HepG2 (cell line): ENCODE measurements at regions not wholly inside any gene's neighbourhood (a gene's known extent, or its start where the extent isn't known, plus 50 kb on each side); places are given as distances from the start of the nearest gene placed in this dataset.
"Not testable (repeated sequence)": the region's sequence is repeated elsewhere in the genome, so short reads cannot be mapped to it uniquely, and the experiment has no call there.

ENCODE experiments used
- ATAC-seq: fragments of 200-7000 bp; cut with Tn5 transposase; 3 replicates; pipeline ENCODE4 v1.9.1; 2020; ENCODE audit warnings: mild to moderate bottlenecking, moderate library complexity
- BruUV-seq: library from RNA; stranded (reverse); fragments of 400-500 nt; replicated peaks from 2 replicates; lab custom pipeline; 2021; lab: Mats Ljungman, UMichigan
- CTCF ChIA-PET: fragments of 300-600 bp; formaldehyde crosslinking; extraction: SDS; loops from one replicate; lab custom pipeline; 2021; ENCODE audit warnings: low total read pairs, inconsistent platforms, low intra/inter-chr PET ratio; lab: Yijun Ruan, JAX
- POLR2A ChIA-PET: fragments of 350-600 bp; sonication (Branson Sonifier 250); formaldehyde crosslinking; loops from one replicate; lab custom pipeline; 2020; ENCODE audit warnings: antibody characterized with exemption, inconsistent platforms; lab: Yijun Ruan, JAX
- DNase-seq: peaks from one replicate; pipeline ENCODE4 v3.0.0-alpha.2; 2015; ENCODE audit warnings: low spot score
- FAIRE-seq: peaks from 3 replicates; lab custom pipeline; 2011; peaks lifted over from hg19 to GRCh38; lab: Jason Lieb, UNC
- H2AFZ ChIP-seq: one replicate; pipeline ENCODE4 v1.6.1; 2011; ENCODE audit warnings: low read length, inconsistent platforms
- H3K27ac ChIP-seq: fragments of 300-600 bp; 3 replicates; pipeline ENCODE4 v1.8.0; 2011; ENCODE audit warnings: mixed run types, mild to moderate bottlenecking, mixed read lengths, low read length, inconsistent platforms; ENCODE audit not compliant: insufficient read depth; ENCODE audit errors: extremely low read length
- H3K27me3 ChIP-seq, 2 experiments: fragments of 200-600 bp in 1 of 2; 2 replicates in 1 of 2; 3 replicates in 1 of 2; pipeline versions ENCODE4 v1.6.0 to v1.8.0; 2011; ENCODE audit warnings: low read length in 2 of 2, mild to moderate bottlenecking in 2 of 2, moderate library complexity in 2 of 2, inconsistent platforms in 1 of 2; ENCODE audit not compliant: insufficient read depth in 2 of 2, control insufficient read depth in 1 of 2
- H3K36me3 ChIP-seq, 2 experiments: fragments of 200-600 bp in 1 of 2; replicated peaks in 1 of 2; 2 replicates in 1 of 2; 3 replicates in 1 of 2; pipeline versions ENCODE4 v1.5.1 to v1.8.0; 2011; ENCODE audit warnings: low read length in 2 of 2, inconsistent platforms in 1 of 2; ENCODE audit not compliant: insufficient read depth in 2 of 2, control insufficient read depth in 1 of 2
- H3K4me1 ChIP-seq: 2 replicates; pipeline ENCODE4 v1.5.1; 2012; ENCODE audit warnings: low read length, inconsistent platforms; ENCODE audit not compliant: insufficient read depth
- H3K4me2 ChIP-seq: 2 replicates; pipeline ENCODE4 v1.6.0; 2011; ENCODE audit warnings: low read depth, low read length, inconsistent platforms
- H3K4me3 ChIP-seq, 3 experiments: fragments of 200-600 bp in 1 of 3; sonication (generic), shearing (Covaris generic) in 1 of 3; replicated peaks in 1 of 3; 2 replicates each; pipeline ENCODE4 v1.5.1; 2011 to 2016; ENCODE audit warnings: low read length in 3 of 3, inconsistent platforms in 2 of 3, low read depth in 2 of 3, mild to moderate bottlenecking in 2 of 3, control low read depth in 1 of 3, mixed read lengths in 1 of 3; ENCODE audit not compliant: insufficient read depth in 1 of 3
- H3K79me2 ChIP-seq: one replicate; pipeline ENCODE4 v1.6.1; 2011; ENCODE audit warnings: low read length, inconsistent platforms; ENCODE audit not compliant: insufficient read depth
- H3K9ac ChIP-seq: 2 replicates; pipeline ENCODE4 v1.6.0; 2011; ENCODE audit warnings: mild to moderate bottlenecking, low read depth, low read length, inconsistent platforms; ENCODE audit not compliant: insufficient read depth
- H3K9me3 ChIP-seq: 2 replicates; pipeline ENCODE4 v1.5.1; 2012; ENCODE audit warnings: mild to moderate bottlenecking, low read length
- H4K20me1 ChIP-seq: 2 replicates; pipeline ENCODE4 v1.6.0; 2011; ENCODE audit warnings: inconsistent platforms, mild to moderate bottlenecking, low read length, moderate library complexity; ENCODE audit not compliant: insufficient read depth
- CHCHD3 ChIP-seq: sonication (generic); formaldehyde crosslinking; IDR thresholded peaks from 2 replicates; pipeline ENCODE4 v1.8.0; 2022; ENCODE audit warnings: mild to moderate bottlenecking, missing genetic modification reagents, moderate library complexity
- FOXA3 ChIP-seq: IDR thresholded peaks from 2 replicates; pipeline ENCODE4 v1.6.1; 2016; ENCODE audit warnings: missing genetic modification reagents, missing compliant biosample characterization
- NCOA5 ChIP-seq: sonication (generic); formaldehyde crosslinking; IDR thresholded peaks from 2 replicates; pipeline ENCODE4 v1.4.0; 2020; ENCODE audit warnings: missing genetic modification reagents
- NFYC ChIP-seq: IDR thresholded peaks from 2 replicates; pipeline ENCODE4 v1.6.1; 2016; ENCODE audit warnings: missing genetic modification reagents, missing compliant biosample characterization
- SETDB1 ChIP-seq: sonication (generic); formaldehyde crosslinking; IDR thresholded peaks from 2 replicates; pipeline ENCODE4 v1.5.1; 2020; ENCODE audit warnings: missing genetic modification reagents, mild to moderate bottlenecking, borderline replicate concordance
- ZNF441 ChIP-seq: sonication (generic); formaldehyde crosslinking; IDR thresholded peaks from 2 replicates; pipeline ENCODE4 v1.7.0; 2021; ENCODE audit warnings: missing genetic modification reagents, borderline replicate concordance
- ZNF713 ChIP-seq: sonication (generic); formaldehyde crosslinking; IDR thresholded peaks from 2 replicates; pipeline ENCODE4 v1.4.0; 2020; ENCODE audit warnings: mild to moderate bottlenecking, missing genetic modification reagents
- WGBS: methylation state at CpG from one replicate; pipeline ENCODE4 v1.1.6; 2017; ENCODE audit warnings: low lambda C conversion rate; 5-methylcytosine and 5-hydroxymethylcytosine counted together
- in situ Hi-C: cut with HindIII; loops from 2 replicates; pipeline ENCODE4 v1.10.0; 2017; ENCODE audit warnings: low pct_unique_long_range_greater_than_20kb; ENCODE audit not compliant: extremely low pct_ligation_motif_present
- intact Hi-C: fragments of 100-400 bp; cut with micrococcal nuclease; formaldehyde crosslinking; loops from one replicate; pipeline ENCODE4 v1.10.0; 2022; ENCODE audit not compliant: unreplicated experiment
- TF ChIP-seq, protein P1 (sequence below): fragments of 450-650 bp; IDR thresholded peaks from 2 replicates; pipeline ENCODE4 v1.6.1; 2017; ENCODE audit warnings: mild to moderate bottlenecking

DNA sequence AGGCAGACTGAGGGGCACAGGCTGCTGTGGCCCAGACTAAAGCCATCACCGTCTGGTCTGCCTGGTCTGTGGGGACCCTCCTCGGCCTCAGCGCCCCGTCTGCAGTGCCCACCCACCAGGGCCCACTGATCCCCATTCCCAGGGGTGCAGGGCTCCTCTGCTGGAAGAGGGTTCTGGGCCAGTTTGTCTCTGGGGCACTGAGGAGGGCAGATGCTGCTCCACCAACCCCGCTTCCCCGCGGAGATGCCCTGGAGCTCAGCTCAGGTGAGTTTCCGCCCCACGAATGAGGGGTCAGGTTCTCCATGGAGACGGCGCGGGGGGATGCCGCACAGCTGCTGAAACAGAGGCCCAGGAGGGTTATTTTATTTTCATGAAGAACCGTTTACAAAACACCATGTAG is 263.3 kb upstream of the SFSWAP start:
- H2AFZ ChIP-seq, BruUV-seq, DNase-seq, FAIRE-seq, H3K27ac ChIP-seq, POLR2A ChIA-PET, H3K9me3 ChIP-seq, intact Hi-C loops, H3K4me2 ChIP-seq, H3K4me3 ChIP-seq, CTCF ChIA-PET, H3K4me1 ChIP-seq, in situ Hi-C loops, H3K79me2 ChIP-seq, H3K36me3 ChIP-seq, H4K20me1 ChIP-seq, ATAC-seq, H3K9ac ChIP-seq: not testable (repeated sequence)
- WGBS: 54% methylated on average over 5 of the region's 14 CpGs
- H3K27me3 ChIP-seq: peaks cover 1 to 16% of the 10 kb centered on the region in 2 experiments; a peak in 2 of 5 replicates

DNA sequence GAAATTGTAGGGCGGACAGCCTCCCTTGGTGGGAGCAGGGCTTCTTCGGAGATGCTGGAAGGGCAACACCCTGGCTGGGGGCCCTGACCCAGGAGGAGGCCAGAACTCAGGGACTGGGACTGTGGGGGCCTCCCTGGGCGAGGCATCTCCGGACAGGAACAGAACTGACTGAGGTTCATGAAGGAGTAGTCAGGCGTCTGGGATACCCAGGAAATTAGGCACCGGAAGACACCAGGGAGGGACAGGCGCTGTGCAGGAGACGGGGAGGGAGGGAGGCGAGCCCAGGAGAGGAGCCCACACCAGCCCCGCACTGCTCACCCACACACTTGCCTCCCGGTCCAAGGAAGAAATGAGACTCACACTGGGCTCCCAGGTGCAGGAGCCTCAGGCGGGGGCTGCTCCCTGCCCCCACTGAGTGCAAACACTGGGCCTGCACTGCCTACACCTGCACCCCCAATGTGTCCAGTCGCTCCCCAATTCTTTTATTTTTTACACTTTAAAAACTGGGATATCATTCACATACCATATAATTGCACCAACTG is 262.6 kb upstream of the SFSWAP start:
- H2AFZ ChIP-seq: no peak overlapping the region
- FAIRE-seq (no peak), ATAC-seq (no peak), DNase-seq (no peak)
- H3K36me3 ChIP-seq: no peaks in the 10 kb centered on the region
- H3K27me3 ChIP-seq: peaks cover 1 to 10% of the 10 kb centered on the region in 2 experiments; a peak in 2 of 5 replicates
- no peak overlapping the region for H3K4me3 ChIP-seq
- no peaks in the 10 kb centered on the region for H4K20me1 ChIP-seq
- in situ Hi-C loops (no loop called here), intact Hi-C loops (no loop called here)
- ChIA-PET POLR2A (no interaction called here), CTCF (no interaction called here)
- 12% methylated on average over 13 of the region's 13 CpGs for WGBS
- H3K27ac ChIP-seq: no peak overlapping the region
- H3K4me2 ChIP-seq: no peak overlapping the region
- no TSS peak for BruUV-seq
- H3K79me2 ChIP-seq: no peaks in the 10 kb centered on the region
- no peaks in the 10 kb centered on the region for H3K9me3 ChIP-seq
- no peak overlapping the region for H3K9ac ChIP-seq
- H3K4me1 ChIP-seq: no peaks in the 10 kb centered on the region
- TF ChIP-seq ZNF441 (CRISPR knock-in tag) (no peak), SETDB1 (CRISPR knock-in tag) (no peak), FOXA3 (CRISPR knock-in tag) (no peak), ZNF713 (CRISPR knock-in tag) (no peak), CHCHD3 (CRISPR knock-in tag) (no peak), NFYC (CRISPR knock-in tag) (no peak), NCOA5 (CRISPR knock-in tag) (no peak)
- TF ChIP-seq, protein P1, sequence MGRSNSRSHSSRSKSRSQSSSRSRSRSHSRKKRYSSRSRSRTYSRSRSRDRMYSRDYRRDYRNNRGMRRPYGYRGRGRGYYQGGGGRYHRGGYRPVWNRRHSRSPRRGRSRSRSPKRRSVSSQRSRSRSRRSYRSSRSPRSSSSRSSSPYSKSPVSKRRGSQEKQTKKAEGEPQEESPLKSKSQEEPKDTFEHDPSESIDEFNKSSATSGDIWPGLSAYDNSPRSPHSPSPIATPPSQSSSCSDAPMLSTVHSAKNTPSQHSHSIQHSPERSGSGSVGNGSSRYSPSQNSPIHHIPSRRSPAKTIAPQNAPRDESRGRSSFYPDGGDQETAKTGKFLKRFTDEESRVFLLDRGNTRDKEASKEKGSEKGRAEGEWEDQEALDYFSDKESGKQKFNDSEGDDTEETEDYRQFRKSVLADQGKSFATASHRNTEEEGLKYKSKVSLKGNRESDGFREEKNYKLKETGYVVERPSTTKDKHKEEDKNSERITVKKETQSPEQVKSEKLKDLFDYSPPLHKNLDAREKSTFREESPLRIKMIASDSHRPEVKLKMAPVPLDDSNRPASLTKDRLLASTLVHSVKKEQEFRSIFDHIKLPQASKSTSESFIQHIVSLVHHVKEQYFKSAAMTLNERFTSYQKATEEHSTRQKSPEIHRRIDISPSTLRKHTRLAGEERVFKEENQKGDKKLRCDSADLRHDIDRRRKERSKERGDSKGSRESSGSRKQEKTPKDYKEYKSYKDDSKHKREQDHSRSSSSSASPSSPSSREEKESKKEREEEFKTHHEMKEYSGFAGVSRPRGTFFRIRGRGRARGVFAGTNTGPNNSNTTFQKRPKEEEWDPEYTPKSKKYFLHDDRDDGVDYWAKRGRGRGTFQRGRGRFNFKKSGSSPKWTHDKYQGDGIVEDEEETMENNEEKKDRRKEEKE: no peak
